ENCODE measurements at regions not wholly inside any gene's neighbourhood (a gene's known extent, or its start where the extent isn't known, plus 50 kb on each side); places are given as distances from the start of the nearest gene placed in this dataset.
"Not testable (repeated sequence)": the region's sequence is repeated elsewhere in the genome, so short reads cannot be mapped to it uniquely, and the experiment has no call there.

DNA sequence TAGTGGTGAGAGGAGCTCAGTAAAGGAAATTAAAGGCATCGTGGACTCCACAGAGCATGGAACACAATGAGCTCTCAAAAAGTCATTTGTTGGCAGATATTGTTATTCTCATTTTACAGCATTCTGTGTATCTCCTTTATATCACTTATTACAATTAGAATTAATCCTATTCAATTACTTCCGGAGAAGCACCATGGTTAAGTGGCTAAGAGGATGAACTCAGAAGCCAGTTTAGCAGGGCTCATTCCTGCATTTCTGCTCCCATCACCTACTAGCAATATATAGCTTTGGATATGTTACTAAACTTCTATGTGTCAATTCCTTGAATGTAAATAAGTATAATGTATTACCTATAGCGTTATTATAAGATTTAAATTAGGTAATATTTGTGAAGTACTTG lies 683.3 kb downstream of the IRS1 start:
- no peak for DNase-seq

DNA sequence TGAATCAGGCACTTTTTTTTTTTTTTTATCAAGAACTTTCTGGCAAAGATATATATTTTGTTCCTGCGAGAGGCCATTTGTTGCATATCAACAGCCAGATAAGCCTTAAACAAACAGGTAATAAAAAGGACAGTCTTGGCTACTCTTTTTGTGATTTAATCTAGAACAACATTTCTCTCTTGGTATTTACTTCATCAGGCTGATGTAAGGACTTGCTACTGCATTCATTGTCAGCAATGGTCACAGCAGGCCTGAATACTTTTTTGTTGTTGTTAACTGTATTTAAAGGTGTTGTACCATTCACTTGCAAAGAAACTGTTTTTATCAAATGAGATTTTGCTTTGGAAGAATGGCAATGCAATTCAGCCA lies 683.8 kb downstream of the IRS1 start:
- DNase-seq, result no peak

DNA sequence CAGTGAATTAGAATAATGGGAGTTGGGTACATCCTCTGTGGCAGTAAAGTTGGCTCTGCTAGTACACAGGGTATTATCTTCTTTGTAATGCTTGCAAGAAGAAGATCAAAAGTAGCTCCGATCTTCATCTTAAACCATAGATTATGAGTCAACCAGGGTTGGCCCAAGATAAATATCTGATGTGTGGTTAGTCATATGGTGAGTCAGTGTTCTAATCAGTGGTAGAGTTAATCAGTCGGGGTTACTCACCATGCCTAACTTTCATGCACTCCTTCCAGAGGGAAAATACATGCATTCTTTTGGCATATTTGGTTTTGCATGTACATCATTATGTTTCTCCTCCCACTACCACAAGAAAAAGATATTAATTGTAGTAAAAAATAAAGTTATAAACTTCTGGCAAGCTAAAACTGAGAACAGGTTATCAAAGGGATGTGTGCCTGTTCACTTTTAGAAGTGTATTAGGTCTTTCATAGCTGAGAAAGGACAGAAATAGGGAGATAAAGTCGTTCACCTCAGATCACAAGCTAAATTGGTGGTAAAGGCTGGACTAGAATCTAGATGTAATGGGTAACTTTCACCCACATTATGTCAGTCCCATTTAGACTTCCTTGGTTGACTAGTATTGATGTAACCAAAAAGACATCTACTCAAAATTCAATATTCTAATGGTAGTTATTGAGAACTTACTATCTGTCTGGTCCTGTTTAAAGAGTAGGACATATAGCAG lies 684.4 kb downstream of the IRS1 start:
- DNase-seq, result no peak

DNA sequence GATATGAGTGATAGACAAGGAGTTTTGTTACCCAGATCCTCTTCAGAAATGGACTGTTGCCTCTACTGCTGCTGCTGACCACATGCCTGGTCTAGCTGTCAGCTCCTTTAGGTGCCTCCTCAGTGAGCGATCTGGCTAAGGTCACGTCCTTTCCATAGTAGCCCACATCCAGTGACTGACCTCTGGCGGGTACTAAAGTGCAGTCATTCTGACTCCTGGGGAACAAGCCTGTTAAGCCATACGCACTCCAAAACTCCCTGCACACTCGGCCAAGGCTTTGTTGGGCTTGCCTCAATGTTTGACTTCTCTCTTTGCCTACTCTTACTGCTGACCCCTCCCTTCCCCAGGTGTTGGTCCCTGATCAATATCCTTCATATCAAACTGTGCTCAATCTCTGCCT lies 685.2 kb downstream of the IRS1 start:
- DNase-seq, result no peak

DNA sequence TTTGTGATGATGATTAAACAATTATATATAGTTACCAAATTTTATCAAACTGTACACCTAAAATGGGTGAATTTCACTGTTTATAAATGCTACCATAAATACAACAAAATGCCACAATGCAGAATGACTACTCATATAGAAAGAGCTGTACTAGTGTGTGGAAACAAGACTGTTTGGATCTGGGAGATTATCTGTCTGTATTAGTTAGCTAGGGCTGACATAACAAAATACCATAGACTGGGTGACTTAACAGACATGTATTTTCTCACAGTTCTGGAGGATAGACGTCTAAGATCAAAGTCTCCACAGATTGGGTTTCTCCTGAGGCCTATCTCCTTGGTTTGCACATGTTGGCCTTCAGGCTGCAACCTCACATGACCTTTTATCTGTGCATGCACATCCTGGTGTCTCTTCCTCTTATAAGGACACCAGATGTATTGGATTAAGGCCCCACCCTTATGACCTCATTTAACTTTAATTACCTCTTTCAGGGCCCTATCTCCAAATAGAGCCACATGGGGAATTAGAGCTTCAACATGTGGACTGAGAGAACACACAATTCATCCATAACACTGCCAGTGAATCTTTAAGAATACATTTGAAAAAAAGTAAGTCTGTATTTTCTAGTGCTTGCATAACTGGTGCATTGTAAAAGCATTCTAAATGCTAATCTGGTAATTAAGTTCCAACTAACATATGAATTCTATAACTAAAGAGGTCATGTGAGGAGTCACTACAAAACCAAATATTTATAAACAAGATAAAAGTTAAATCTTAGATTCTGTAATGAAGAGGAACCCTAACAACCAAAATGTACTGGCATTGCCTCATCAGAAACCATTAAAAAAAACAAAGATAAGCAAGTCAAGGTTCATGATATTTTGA lies 699.6 kb downstream of the NYAP2 start:
- no peak for DNase-seq

DNA sequence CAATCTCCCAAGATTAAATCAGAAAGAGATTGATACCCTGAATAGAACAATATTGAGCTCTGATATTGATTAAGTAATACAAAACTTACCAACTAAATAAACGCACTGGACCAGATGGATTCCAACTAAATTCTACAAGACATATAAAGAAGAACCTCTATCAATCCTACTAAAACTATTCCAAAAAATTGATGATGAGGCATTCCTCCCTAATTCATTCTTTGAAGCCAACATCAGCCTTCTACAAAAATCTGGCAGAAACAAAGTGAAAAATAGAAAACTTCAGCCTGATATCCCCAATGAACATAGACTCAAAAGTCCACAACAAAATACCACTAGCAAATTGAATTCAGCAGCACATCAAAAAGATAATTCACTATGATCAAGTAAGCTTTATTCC lies 695.5 kb downstream of the NYAP2 start:
- DNase-seq, result no peak

DNA sequence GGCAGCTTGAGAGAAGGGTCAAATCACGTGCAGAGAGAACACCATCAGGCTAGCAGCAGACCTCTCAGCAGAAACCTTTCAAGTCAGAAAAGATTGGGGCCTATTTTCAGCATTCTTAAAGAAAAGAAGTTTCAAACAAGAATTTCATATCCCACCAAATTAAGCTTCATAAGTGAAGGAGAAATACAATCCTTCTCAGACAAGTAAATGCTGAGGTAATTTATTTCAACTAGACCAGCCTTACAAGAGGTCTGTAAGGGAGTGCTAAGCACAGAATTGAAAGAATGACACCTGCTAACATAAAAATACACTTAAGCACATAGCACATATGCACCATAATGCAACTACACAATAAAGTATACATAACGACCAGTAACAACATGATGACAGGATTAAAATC lies 693.9 kb downstream of the NYAP2 start:
- DNase-seq, result no peak

DNA sequence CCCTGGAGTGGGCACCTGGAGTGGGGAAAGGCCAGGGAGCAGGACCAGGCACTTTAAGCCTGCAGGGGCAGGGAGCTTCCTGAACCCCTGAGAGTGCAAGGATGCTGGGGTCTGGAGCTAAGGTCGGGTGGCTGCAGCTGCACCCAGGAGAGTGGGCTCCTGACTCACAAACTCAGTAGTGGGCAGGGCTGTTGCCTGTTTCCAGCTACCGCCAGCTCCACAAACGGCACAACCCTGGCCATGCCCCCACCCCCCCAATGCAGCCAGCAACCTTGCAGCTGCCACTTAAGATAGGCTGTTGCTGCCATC lies 688.8 kb downstream of the NYAP2 start:
- DNase-seq, result no peak

DNA sequence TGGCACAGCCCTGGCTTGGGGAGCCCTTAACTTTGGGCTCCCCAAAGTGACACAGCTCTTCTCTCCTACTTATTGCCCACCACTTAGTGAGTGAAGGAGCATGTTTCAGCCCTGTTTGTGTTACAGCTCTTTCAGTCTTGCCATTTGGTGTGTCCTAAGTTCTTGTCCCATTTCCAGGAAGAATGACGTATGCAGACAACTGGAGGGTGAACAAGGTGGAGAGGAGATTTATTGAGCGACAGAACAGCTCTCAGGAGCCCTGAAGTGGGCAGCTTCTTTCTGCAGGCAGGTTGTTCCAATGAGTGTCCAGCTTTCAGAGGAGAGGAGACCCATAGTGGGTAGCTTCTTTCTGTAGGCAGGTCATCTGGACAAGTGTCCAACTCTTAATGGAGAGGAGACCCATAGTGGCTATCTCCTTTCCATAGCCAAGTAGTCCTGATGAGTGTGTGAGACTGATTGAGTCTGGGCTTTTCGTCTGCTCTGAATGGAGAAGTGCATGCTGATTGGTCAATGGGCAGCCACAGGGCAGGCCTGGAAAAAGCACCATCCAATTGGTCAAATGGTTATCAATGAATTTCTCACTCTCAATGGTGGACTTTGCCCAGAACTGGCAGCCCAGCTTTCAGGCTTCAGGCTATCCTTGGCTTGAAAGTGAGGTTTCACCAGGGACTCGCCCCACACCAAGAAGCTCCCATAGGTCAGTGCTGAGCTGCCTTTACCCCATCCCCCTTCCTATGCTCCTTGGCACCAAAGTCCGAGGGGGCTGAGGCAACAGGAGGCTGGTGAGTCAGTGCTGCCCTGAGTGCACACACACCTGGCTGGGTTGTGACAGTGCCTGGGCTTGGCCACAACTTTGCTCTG lies 688.2 kb downstream of the NYAP2 start:
- DNase-seq, result no peak

DNA sequence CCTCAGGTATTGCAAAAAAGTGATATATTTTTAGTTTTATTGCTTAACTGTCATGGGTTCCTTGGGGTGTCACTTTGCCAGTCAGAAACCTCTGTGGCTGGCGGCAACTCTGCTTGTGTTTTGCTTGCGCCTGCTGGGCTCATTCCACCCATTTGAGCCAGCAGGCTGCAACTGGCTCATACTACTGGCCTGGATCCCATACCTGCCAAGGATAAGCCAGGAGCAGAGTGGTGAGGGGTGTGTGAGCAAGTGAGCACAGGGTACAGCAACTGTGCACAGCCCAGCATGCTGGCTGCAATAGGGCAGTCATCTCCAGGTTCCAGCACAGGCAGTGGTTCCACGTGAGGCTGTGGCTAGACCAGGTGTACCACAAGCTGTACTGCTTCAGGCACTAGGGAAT lies 687.5 kb downstream of the NYAP2 start:
- no peak for DNase-seq

DNA sequence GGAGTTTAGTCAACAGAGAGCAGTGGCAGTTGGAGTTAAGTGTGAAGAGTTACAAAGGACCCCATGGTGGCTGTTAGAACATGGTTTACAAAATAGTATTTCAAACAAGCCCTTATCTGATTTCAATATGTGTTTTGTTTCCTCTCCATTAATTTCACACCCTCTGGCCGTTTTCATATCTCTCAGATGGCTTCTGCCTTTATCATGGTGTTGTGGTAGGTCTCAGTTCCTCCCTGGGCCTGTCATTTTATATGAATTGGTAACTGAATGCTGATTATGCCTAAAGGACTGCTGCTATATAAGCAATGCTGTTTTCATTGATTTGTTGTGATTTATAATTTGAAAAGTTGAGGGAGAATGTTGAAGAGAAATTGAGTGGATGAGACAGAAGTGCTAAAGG lies 686.7 kb downstream of the NYAP2 start:
- DNase-seq, result no peak

DNA sequence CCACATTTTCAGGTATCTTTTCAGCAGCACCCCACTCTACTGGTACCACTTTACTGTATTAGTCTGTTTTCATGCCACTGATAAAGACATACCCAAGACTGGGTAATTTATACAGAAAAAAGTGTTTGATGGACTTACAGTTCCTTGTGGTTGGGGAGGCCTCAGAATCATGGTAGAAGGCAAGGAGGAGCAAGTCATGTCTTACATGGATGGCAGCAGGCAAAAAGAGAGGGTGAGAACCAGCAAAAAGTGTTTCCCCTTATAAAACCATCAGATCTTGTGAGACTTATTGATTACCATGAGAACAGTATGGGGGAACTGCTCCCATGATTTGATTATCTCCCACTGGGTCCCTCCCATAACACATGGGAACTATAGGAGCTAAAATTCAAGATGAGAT lies 685.9 kb downstream of the NYAP2 start:
- not testable (repeated sequence) for DNase-seq

DNA sequence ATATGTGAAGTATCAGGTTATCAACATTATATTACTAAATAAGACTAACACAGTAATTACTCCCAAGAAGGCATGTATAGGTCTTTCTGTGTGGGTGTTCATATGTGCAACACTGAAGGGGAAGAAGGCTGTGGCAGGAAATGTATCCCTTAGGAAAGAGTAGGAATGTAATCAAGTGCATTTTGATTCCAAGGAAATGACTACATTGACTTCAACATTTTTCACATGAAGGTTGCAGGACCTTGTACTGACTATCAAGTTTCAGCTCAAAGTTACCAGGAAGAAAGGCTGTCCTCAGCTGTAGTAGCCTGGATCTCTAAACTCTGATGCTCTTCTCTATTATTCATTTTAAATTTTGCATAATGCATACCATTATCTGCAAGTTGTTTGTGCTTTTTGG lies 680.8 kb downstream of the NYAP2 start:
- DNase-seq, result no peak

DNA sequence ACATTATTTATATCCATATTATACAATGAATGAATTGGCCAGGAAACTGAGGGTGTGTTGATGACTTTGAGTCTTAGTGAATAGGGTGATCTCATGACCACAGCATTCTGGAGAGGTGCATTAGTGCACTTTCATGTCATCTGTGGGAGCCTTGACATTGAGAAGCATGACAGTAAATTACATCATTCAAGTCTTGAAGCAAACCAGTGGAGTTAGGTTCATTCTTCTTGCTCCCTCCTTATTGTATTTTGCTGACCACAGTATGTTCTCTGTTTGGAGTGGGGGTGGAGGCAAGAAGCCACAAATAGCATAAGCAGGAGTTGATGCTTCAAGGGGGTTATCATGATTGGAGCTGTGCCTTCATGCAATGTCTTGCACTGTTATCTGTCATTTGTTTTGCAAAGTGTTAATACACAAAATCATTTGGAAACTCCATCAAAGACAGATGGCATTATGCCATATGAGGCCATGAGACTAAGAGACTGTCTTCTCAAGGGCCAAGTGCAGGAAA lies 680.2 kb downstream of the NYAP2 start:
- DNase-seq, result no peak

DNA sequence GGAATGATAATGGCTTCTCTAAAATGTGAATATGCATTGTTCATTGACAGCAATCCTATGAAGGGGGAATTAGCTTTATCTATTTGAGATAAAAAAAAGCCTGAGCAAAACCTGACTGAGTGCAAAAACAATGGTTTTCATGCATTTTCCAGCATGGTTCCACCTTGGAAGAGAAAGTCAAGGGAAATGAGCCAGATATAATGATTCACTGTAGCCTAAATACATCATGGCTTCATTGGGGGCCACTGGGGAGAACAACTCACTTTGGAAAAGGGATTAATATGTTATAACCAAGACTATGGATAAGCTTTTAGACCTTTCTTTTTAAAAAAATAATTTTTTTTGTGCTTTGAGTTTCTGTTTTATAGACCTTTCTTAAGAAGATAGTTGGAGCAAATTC lies 679.7 kb downstream of the NYAP2 start:
- DNase-seq, result no peak

DNA sequence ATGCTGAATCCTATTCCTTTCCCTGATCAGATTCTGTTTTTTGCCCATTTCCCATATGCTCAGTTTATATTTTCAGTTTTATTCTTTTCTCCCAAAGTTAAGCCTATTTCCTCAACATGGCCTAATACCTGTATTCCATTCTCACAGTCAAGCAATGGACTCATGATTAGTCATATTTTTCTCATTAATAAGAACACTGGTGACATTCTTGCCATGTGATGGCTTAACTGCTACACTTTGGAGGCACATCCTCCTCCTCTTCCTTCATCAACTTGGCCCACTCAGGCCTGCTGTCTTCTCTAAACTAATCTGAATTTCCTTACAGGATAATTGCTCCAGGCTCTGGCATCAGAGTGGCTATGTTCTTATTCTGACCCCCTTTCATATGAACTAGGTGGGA lies 679.2 kb downstream of the NYAP2 start:
- no peak for DNase-seq

DNA sequence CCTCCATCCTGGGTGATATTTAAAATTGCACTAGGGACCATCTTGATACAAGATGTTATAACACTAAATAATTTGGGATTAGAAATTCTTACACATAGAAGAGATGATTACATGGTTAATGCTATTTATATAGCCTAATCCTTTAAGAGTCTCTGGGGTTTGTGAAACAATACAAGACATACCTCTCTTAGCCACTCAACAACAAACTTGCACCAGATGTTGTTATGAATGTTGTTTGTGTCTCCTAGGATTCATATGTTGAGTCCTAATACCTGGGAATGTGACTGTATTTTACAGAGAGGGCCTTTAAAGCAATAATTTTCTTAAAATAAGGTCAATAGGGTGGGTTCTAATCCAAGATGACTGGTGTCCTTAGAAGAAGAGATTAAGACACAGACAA lies 678.3 kb downstream of the NYAP2 start:
- no peak for DNase-seq

DNA sequence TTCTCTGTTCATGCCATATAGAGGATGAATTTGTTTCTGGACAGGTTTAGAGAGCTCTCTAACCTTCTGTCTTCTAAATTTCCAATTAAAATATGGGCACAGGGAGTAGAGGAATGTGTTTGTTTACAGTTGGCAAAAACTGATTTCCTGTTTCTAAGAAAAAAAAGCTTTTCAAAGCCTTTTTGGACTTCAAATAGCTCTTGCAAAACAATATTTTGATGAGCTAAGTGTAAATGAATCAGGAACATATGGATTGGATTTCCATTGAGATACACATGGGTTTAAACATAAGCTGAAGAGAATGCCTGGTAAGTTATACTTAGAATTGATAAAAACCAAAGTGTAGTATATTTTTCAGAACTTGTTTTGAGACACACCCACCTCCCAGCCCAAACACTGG lies 677.5 kb downstream of the NYAP2 start:
- DNase-seq, result no peak

DNA sequence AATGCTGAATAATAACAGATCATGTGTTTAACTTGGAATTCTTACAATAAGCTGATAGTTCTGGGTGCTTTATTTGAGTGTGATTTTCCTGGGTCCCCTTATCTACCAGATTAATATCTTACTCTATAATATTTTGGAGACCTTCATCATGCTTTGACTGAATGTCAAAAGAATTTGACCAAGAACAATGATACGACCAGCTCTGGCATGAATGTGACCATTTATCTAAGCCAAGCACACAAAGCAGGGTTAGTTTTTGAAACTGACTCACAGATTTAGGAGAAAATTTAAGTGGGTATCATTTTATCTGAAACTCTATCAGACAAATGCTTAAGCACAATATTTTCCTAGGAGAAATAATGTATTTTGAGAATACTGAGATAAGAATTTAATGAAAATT lies 677.0 kb downstream of the NYAP2 start:
- DNase-seq, result no peak

DNA sequence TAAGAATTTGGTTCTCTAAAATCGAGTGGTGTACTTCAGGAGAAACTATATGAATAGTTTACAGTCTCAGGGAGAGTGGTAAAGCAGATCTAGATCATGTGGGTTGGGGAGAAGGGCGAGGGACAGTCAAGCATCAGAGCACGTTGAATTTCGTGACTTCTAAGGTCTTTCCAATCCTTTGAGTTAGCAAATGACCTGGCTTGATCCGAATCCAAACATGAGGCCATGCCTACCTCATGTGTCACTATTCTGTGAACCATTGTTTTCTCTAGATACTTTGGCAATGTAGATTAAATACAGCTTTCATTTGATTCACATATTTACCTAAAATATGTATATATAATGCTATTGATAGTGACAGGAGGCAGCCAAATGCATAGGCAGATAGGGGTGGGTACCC lies 674.9 kb downstream of the NYAP2 start:
- no peak for DNase-seq

DNA sequence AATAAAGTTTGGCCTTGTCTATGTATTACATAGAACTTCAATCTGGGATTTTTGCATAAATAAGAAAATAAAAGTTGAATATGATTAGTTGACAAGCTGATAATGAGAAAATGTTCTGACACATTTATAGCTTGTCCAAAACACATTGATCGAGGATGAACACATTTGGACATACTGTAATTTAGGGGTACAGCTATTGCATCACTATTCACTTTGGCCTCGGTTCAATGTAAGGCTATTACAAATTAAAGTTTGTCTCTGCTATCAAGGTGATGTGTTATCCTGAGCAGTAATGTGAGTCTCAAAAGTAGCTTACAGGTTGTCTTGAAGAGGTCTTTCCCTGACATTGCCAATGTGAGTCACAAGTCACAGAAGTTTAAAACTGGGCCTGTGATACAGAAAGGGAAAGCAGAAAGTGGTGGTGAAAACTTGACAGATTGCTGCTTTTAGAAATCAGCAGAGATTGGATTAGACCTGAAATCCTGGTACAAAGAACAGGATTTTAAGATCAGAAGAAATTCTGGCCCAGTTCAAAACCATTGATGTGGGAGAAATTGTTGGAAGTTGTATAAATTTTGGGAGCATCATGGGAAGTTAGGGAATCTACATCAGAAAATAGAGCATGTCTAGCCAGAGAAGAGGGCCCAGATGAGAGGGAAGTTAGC lies 674.1 kb downstream of the NYAP2 start:
- no peak for DNase-seq

DNA sequence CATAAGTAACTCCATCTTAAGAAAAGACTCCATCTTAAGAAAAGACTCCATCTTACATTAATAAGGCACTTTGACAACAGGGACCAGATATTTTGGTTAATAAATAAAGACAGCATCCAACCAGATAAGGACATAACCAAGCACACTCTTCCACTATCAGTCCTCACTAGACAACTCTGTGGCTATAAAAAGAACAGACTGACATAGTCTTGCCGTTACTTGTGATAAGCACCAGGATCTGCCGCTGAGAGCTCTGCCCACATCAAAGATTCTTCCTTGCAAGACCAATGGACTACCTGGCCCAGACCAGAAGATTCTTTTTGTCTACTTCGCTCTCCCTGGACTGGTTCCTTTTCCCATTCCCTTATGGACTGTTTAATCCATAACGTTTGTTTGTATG lies 667.4 kb downstream of the NYAP2 start:
- DNase-seq, result no peak

DNA sequence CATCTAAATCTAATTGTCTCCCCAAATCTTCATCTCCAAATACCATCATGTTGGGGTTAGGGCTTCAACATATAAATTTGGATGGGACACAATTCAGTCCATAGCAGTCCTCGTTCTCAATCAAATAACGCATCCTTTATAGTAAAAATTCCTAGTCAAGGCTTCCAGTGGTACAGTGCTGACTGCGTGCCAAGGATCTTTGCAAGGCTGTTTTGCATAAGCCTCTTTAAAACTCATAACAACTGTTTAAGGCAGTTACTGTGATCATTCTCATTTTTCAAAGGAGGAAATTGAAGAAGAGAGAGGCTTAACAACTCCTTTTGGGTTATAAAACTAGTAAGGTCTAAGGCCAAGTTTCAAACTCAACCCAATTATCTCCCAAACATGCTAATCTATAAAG lies 666.9 kb downstream of the NYAP2 start:
- DNase-seq, result no peak

Measured in islet precursor cell (in vitro differentiated cells).